Fibroblast of mammary gland (primary cell): ENCODE measurements at regions not wholly inside any gene's neighbourhood (a gene's known extent, or its start where the extent isn't known, plus 50 kb on each side); places are given as distances from the start of the nearest gene placed in this dataset.

Source experiments
- DNase-seq: peaks from one replicate; pipeline ENCODE4 v3.0.0-alpha.2; 2010; ENCODE audit warnings: low read depth
- H3K4me3 ChIP-seq: 2 replicates; pipeline ENCODE4 v1.5.1; 2011; ENCODE audit warnings: low read depth, mild to moderate bottlenecking, low read length, moderate library complexity; ENCODE audit not compliant: control insufficient read depth
- CTCF ChIP-seq: conservative IDR thresholded peaks from 2 replicates; pipeline ENCODE4 v1.5.1; 2011; ENCODE audit warnings: low read depth, low read length, inconsistent platforms; ENCODE audit not compliant: control insufficient read depth, insufficient read depth

- no peak for DNase-seq
- no peak for TF ChIP-seq CTCF
- no peak overlapping the region for H3K4me3 ChIP-seq
Measured at GRCh38 chr6:109291902-109292301, 90.4 kb downstream of the CD164 start.

GRCh38 chr6:109290143-109290931 lies 91.9 kb downstream of the CD164 start:
- no peak for TF ChIP-seq CTCF
- no peak overlapping the region for H3K4me3 ChIP-seq
- no peak for DNase-seq

GRCh38 chr6:109285366-109285765 lies 96.9 kb downstream of the CD164 start:
- TF ChIP-seq CTCF = no peak
- H3K4me3 ChIP-seq = no peak overlapping the region
- DNase-seq = no peak

GRCh38 chr6:109284675-109285074 lies 97.6 kb downstream of the CD164 start:
- no peak for TF ChIP-seq CTCF
- no peak for DNase-seq
- H3K4me3 ChIP-seq = no peak overlapping the region

GRCh38 chr6:109282756-109283155 lies 99.5 kb downstream of the CD164 start:
- no peak for TF ChIP-seq CTCF
- no peak for DNase-seq
- H3K4me3 ChIP-seq = no peak overlapping the region

- TF ChIP-seq CTCF = no peak
- H3K4me3 ChIP-seq = no peak overlapping the region
- no peak for DNase-seq
Measured at GRCh38 chr6:109279628-109280027, 102.6 kb downstream of the CD164 start.
